CD4-positive, alpha-beta T cell (primary cell): ENCODE measurements at regions not wholly inside any gene's neighbourhood (a gene's known extent, or its start where the extent isn't known, plus 50 kb on each side); places are given as distances from the start of the nearest gene placed in this dataset.

Source experiments
- ATAC-seq: fragments of 200-7000 bp; cut with Tn5 transposase; one replicate; pipeline ENCODE4 v1.10.0; 2022; ENCODE audit warnings: mild to moderate bottlenecking; ENCODE audit not compliant: poor library complexity
- CTCF ChIA-PET: fragments of 350-600 bp; sonication (Branson Sonifier 250); formaldehyde crosslinking; loops from one replicate; lab custom pipeline; 2021; ENCODE audit warnings: antibody characterized with exemption, inconsistent platforms; lab: Charles Lee
- POLR2A ChIA-PET: fragments of 350-600 bp; sonication (Branson Sonifier 250); formaldehyde crosslinking; loops from one replicate; lab custom pipeline; 2021; ENCODE audit warnings: antibody characterized with exemption, inconsistent platforms; lab: Charles Lee
- DNase-seq, 14 experiments: peaks; one replicate each; pipeline ENCODE4 v3.0.0-alpha.2; 2013 to 2020; ENCODE audit warnings: mixed read lengths in 2 of 14
- H3K27ac ChIP-seq, 2 donors: one replicate each; pipeline versions ENCODE4 v1.5.1 to v1.7.0; 2013; ENCODE audit warnings: low read length in 2 of 2, low read depth in 1 of 2, mild to moderate bottlenecking in 1 of 2
- H3K27me3 ChIP-seq, 2 experiments: 1 replicate in 1 of 2; 2 replicates in 1 of 2; pipeline versions ENCODE4 v1.6.1 to v1.7.0; 2013; ENCODE audit warnings: low read length in 2 of 2, control low read depth in 1 of 2, mild to moderate bottlenecking in 1 of 2, moderate library complexity in 1 of 2; ENCODE audit not compliant: insufficient read depth in 2 of 2, control insufficient read depth in 1 of 2
- H3K36me3 ChIP-seq: one replicate; pipeline ENCODE4 v1.6.1; 2013; ENCODE audit warnings: low read length, control low read depth; ENCODE audit not compliant: insufficient read depth
- H3K4me1 ChIP-seq: one replicate; pipeline ENCODE4 v1.6.1; 2013; ENCODE audit warnings: low read length, control low read depth; ENCODE audit not compliant: insufficient read depth
- H3K4me3 ChIP-seq: one replicate; pipeline ENCODE4 v1.5.1; 2013; ENCODE audit warnings: mild to moderate bottlenecking, low read length, moderate library complexity
- H3K9me3 ChIP-seq, 2 experiments: 1 replicate in 1 of 2; 2 replicates in 1 of 2; pipeline versions ENCODE4 v1.6.1 to v1.7.0; 2013; ENCODE audit warnings: low read length in 2 of 2, mild to moderate bottlenecking in 2 of 2, control low read depth in 1 of 2, moderate library complexity in 1 of 2; ENCODE audit not compliant: control insufficient read depth in 1 of 2, insufficient read depth in 1 of 2
- H3K27ac Mint-ChIP-seq: one replicate; pipeline ENCODE4 v1.8.0; 2020; ENCODE audit warnings: mixed read lengths
- H3K27me3 Mint-ChIP-seq: one replicate; pipeline ENCODE4 v1.8.0; 2021; ENCODE audit warnings: mixed read lengths
- H3K36me3 Mint-ChIP-seq: one replicate; pipeline ENCODE4 v1.8.0; 2021; ENCODE audit warnings: low read depth, mixed read lengths
- H3K4me1 Mint-ChIP-seq: one replicate; pipeline ENCODE4 v1.8.0; 2021; ENCODE audit warnings: low read depth, mixed read lengths
- H3K4me3 Mint-ChIP-seq: one replicate; pipeline ENCODE4 v1.8.0; 2020; ENCODE audit warnings: mild to moderate bottlenecking, mixed read lengths
- H3K9me3 Mint-ChIP-seq: one replicate; pipeline ENCODE4 v1.8.0; 2020; ENCODE audit warnings: mixed read lengths
- CTCF ChIP-seq: fragments of 200-600 bp; IDR thresholded peaks from one replicate; pipeline ENCODE4 v1.8.0; 2022; ENCODE audit warnings: antibody characterized with exemption, mild to moderate bottlenecking
- intact Hi-C, 2 experiments: fragments of 100-400 bp; cut with DNase I in 1 of 2; cut with micrococcal nuclease in 1 of 2; formaldehyde crosslinking; loops; one replicate each; pipeline versions ENCODE4 v1.15.1 to v1.9.0; 2023 to 2025; cut with DNase I, micrococcal nuclease

- CTCF ChIA-PET: no interaction called here
- ATAC-seq: no peak
Measured at GRCh38 chr5:92402956-92403702, 1020.0 kb upstream of the ARRDC3 start.

GRCh38 chr5:92402045-92402444, 1018.9 kb upstream of the ARRDC3 start:
- no peaks in the 10 kb centered on the region for H3K4me1 Mint-ChIP-seq
- POLR2A ChIA-PET: no interaction called here

More at GRCh38 chr5:92402956-92403702, 1020.0 kb upstream of the ARRDC3 start:
- H3K27me3 Mint-ChIP-seq: no peaks in the 10 kb centered on the region
- Histone ChIP-seq H3K4me3 (no peak overlapping the region), H3K36me3 (no peaks in the 10 kb centered on the region), H3K27me3 (no peaks in the 10 kb centered on the region), H3K9me3 (no peaks in the 10 kb centered on the region), H3K27ac (no peak overlapping the region), H3K4me1 (no peaks in the 10 kb centered on the region)
- peaks cover 2% of the 10 kb centered on the region for H3K9me3 Mint-ChIP-seq
- H3K4me3 Mint-ChIP-seq: no peak overlapping the region
- no peak overlapping the region for H3K27ac Mint-ChIP-seq
- no peaks in the 10 kb centered on the region for H3K36me3 Mint-ChIP-seq
- intact Hi-C loops: no loop called here
- no peak for TF ChIP-seq CTCF
- POLR2A ChIA-PET: no interaction called here
- DNase-seq: no peak
- no peaks in the 10 kb centered on the region for H3K4me1 Mint-ChIP-seq

GRCh38 chr5:92401492-92401891, 1018.4 kb upstream of the ARRDC3 start:
- no peaks in the 10 kb centered on the region for H3K4me1 Mint-ChIP-seq
- ATAC-seq (no peak), DNase-seq (no peak)
- Histone ChIP-seq H3K27me3 (no peaks in the 10 kb centered on the region), H3K4me3 (no peak overlapping the region), H3K27ac (no peak overlapping the region), H3K4me1 (no peaks in the 10 kb centered on the region), H3K9me3 (no peaks in the 10 kb centered on the region), H3K36me3 (no peaks in the 10 kb centered on the region)
- no peaks in the 10 kb centered on the region for H3K27me3 Mint-ChIP-seq
- no peak overlapping the region for H3K27ac Mint-ChIP-seq
- ChIA-PET POLR2A (no interaction called here), CTCF (no interaction called here)
- no peak for TF ChIP-seq CTCF
- H3K4me3 Mint-ChIP-seq: no peak overlapping the region
- intact Hi-C loops: no loop called here
- peaks cover 2% of the 10 kb centered on the region for H3K9me3 Mint-ChIP-seq
- no peaks in the 10 kb centered on the region for H3K36me3 Mint-ChIP-seq

More at GRCh38 chr5:92402045-92402444, 1018.9 kb upstream of the ARRDC3 start:
- Histone ChIP-seq H3K27me3 (no peaks in the 10 kb centered on the region), H3K27ac (no peak overlapping the region), H3K36me3 (no peaks in the 10 kb centered on the region), H3K4me3 (no peak overlapping the region), H3K4me1 (no peaks in the 10 kb centered on the region), H3K9me3 (no peaks in the 10 kb centered on the region)
- ATAC-seq (no peak), DNase-seq (no peak)
- intact Hi-C loops: no loop called here
- no peak for TF ChIP-seq CTCF
- H3K36me3 Mint-ChIP-seq: no peaks in the 10 kb centered on the region
- no peak overlapping the region for H3K27ac Mint-ChIP-seq
- no peak overlapping the region for H3K4me3 Mint-ChIP-seq
- CTCF ChIA-PET: no interaction called here
- H3K9me3 Mint-ChIP-seq: peaks cover 2% of the 10 kb centered on the region
- no peaks in the 10 kb centered on the region for H3K27me3 Mint-ChIP-seq
